ENCODE measurements at regions not wholly inside any gene's neighbourhood (a gene's known extent, or its start where the extent isn't known, plus 50 kb on each side); places are given as distances from the start of the nearest gene placed in this dataset.

DNA sequence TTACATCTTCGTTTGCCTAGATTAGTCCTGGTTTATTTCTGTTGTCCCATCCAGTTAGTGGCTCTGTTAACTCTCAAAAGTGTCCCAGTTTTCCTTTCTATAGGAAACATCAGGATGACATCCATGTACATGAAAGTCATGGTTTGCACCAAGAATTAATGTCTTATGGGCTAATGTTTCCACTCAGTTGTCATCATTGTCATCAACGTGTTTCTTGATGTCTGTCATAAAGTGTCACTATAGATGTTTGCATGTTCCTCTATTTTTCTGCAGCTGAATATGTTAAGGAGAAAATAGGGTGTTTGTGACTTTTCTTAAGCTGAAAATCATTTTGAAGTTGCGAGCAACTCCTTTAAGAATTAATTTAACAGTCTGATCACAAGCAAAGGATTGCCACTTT lies 567.0 kb downstream of the TMEM114 start:
- TF ChIP-seq, protein P1, sequence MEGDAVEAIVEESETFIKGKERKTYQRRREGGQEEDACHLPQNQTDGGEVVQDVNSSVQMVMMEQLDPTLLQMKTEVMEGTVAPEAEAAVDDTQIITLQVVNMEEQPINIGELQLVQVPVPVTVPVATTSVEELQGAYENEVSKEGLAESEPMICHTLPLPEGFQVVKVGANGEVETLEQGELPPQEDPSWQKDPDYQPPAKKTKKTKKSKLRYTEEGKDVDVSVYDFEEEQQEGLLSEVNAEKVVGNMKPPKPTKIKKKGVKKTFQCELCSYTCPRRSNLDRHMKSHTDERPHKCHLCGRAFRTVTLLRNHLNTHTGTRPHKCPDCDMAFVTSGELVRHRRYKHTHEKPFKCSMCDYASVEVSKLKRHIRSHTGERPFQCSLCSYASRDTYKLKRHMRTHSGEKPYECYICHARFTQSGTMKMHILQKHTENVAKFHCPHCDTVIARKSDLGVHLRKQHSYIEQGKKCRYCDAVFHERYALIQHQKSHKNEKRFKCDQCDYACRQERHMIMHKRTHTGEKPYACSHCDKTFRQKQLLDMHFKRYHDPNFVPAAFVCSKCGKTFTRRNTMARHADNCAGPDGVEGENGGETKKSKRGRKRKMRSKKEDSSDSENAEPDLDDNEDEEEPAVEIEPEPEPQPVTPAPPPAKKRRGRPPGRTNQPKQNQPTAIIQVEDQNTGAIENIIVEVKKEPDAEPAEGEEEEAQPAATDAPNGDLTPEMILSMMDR (IDR thresholded peaks at IDR 0.05): no peak
- TF ChIP-seq POLR2A (IDR thresholded peaks at IDR 0.05): no peak
